AG04450 (cell line): ENCODE measurements at regions not wholly inside any gene's neighbourhood (a gene's known extent, or its start where the extent isn't known, plus 50 kb on each side); places are given as distances from the start of the nearest gene placed in this dataset.

Source experiments
- CTCF ChIA-PET: fragments of 300-600, 350-600 bp; formaldehyde crosslinking; extraction: SDS; loops from one replicate; lab custom pipeline; 2022; ENCODE audit warnings: antibody characterized with exemption, inconsistent platforms; lab: Charles Lee
- POLR2A ChIA-PET: fragments of 350-600 bp; formaldehyde crosslinking; extraction: SDS; loops from one replicate; lab custom pipeline; 2021; ENCODE audit warnings: antibody characterized with exemption, inconsistent platforms; lab: Yijun Ruan, JAX
- DNase-seq: peaks from one replicate; pipeline ENCODE4 v3.0.0-alpha.2; 2011; ENCODE audit warnings: low read depth, low spot score
- H3K27ac ChIP-seq: one replicate; pipeline ENCODE4 v1.5.1; 2012; ENCODE audit warnings: low read depth, low read length, control low read depth
- H3K27me3 ChIP-seq: one replicate; pipeline ENCODE4 v1.6.0; 2012; ENCODE audit warnings: low read length; ENCODE audit not compliant: control insufficient read depth, insufficient read depth
- H3K4me3 ChIP-seq: 2 replicates; pipeline ENCODE4 v1.5.1; 2011; ENCODE audit warnings: mild to moderate bottlenecking, low read depth, low read length, control low read depth
- H3K9me3 ChIP-seq: 2 replicates; pipeline ENCODE4 v1.5.1; 2012; ENCODE audit warnings: low read length; ENCODE audit not compliant: control insufficient read depth, insufficient read depth
- CTCF ChIP-seq: IDR thresholded peaks from 2 replicates; pipeline ENCODE4 v1.5.1; 2011; ENCODE audit warnings: low read depth, low read length, control low read depth, inconsistent platforms

- no peak for DNase-seq
- ChIA-PET POLR2A (no interaction called here), CTCF (no interaction called here)
- Histone ChIP-seq H3K4me3 (no peak overlapping the region), H3K27ac (no peak overlapping the region), H3K27me3 (no peaks in the 10 kb centered on the region), H3K9me3 (no peaks in the 10 kb centered on the region)
- TF ChIP-seq CTCF: no peak
Measured at GRCh38 chr16:82358161-82358560, 188.1 kb upstream of the MPHOSPH6 start.

- no peak overlapping the region for H3K27ac ChIP-seq
- POLR2A ChIA-PET: no interaction called here
- H3K27me3 ChIP-seq: no peaks in the 10 kb centered on the region
- no peak overlapping the region for H3K4me3 ChIP-seq
- H3K9me3 ChIP-seq: no peaks in the 10 kb centered on the region
- no peak for TF ChIP-seq CTCF
- no peak for DNase-seq
- CTCF ChIA-PET: no interaction called here
Measured at GRCh38 chr16:82357237-82357636, 187.2 kb upstream of the MPHOSPH6 start.

- ChIA-PET CTCF (interaction anchor here (1.0 kb wide), 1 partner anchor 409 kb away, joined by 4 read pairs; no protein-coding TSS in a partner anchor), POLR2A (no interaction called here)
- Histone ChIP-seq H3K27ac (no peak overlapping the region), H3K9me3 (no peaks in the 10 kb centered on the region), H3K4me3 (no peak overlapping the region), H3K27me3 (no peaks in the 10 kb centered on the region)
- DNase-seq: no peak
- no peak for TF ChIP-seq CTCF
Measured at GRCh38 chr16:82350560-82350959, 180.5 kb upstream of the MPHOSPH6 start.

- H3K4me3 ChIP-seq: no peak overlapping the region
- no peak for TF ChIP-seq CTCF
- no peaks in the 10 kb centered on the region for H3K9me3 ChIP-seq
- ChIA-PET POLR2A (no interaction called here), CTCF (interaction anchor here (3.1 kb wide), 1 partner anchor 81 kb away, joined by 18 read pairs; no protein-coding TSS in a partner anchor)
- H3K27ac ChIP-seq: no peak overlapping the region
- no peak for DNase-seq
- no peaks in the 10 kb centered on the region for H3K27me3 ChIP-seq
Measured at GRCh38 chr16:82345318-82345717, 175.3 kb upstream of the MPHOSPH6 start.

GRCh38 chr16:82344157-82344556 is 174.1 kb upstream of the MPHOSPH6 start:
- Histone ChIP-seq H3K9me3 (no peaks in the 10 kb centered on the region), H3K27me3 (no peaks in the 10 kb centered on the region), H3K27ac (no peak overlapping the region), H3K4me3 (no peak overlapping the region)
- TF ChIP-seq CTCF: peak; percentile 22; the same call in 1 of the 2 replicates
- POLR2A ChIA-PET: no interaction called here
- DNase-seq: no peak
- CTCF ChIA-PET: interaction anchor here (0.6 to 3.1 kb wide), 2 partner anchors 80 to 1103 kb away, joined by 3 to 18 read pairs; no protein-coding TSS in a partner anchor
